ENCODE measurements at regions not wholly inside any gene's neighbourhood (a gene's known extent, or its start where the extent isn't known, plus 50 kb on each side); places are given as distances from the start of the nearest gene placed in this dataset.

DNA sequence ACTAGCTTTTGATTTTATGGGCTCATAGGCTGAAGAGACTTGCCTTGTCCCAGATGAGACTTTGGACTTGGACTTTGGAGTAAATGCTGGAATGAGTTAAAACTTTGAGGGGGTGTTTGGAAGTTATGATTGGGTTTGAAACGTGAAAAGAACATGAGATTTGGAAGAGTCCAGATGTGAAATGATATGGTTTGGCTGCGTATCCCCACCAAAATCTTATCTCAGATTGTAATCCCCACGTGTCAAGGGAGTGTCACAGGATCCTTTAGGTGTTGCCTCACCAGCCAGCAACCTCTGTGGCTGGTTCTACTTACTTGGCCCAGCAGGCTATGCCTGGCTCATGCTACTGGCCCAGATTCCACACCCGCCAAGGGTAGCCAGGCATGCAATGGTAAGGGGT, 119.6 kb upstream of the NPY start:
- TF ChIP-seq EP300 (conservative IDR thresholded peaks at IDR 0.05; ENCODE audit: poor library complexity, severe bottlenecking) = no peak
- TF ChIP-seq, protein P1, sequence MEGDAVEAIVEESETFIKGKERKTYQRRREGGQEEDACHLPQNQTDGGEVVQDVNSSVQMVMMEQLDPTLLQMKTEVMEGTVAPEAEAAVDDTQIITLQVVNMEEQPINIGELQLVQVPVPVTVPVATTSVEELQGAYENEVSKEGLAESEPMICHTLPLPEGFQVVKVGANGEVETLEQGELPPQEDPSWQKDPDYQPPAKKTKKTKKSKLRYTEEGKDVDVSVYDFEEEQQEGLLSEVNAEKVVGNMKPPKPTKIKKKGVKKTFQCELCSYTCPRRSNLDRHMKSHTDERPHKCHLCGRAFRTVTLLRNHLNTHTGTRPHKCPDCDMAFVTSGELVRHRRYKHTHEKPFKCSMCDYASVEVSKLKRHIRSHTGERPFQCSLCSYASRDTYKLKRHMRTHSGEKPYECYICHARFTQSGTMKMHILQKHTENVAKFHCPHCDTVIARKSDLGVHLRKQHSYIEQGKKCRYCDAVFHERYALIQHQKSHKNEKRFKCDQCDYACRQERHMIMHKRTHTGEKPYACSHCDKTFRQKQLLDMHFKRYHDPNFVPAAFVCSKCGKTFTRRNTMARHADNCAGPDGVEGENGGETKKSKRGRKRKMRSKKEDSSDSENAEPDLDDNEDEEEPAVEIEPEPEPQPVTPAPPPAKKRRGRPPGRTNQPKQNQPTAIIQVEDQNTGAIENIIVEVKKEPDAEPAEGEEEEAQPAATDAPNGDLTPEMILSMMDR (IDR thresholded peaks at IDR 0.05; ENCODE audit: poor library complexity, severe bottlenecking) = no peak
- no peak for TF ChIP-seq TAF1 (IDR thresholded peaks at IDR 0.05; ENCODE audit: low read depth)
- no peak for TF ChIP-seq POLR2AphosphoS5 (IDR thresholded peaks at IDR 0.05)
- TF ChIP-seq EZH2 (IDR thresholded peaks at IDR 0.05; ENCODE audit: borderline replicate concordance, insufficient read depth, low read length, poor library complexity, severe bottlenecking) = no peak
- TF ChIP-seq SMC3 (conservative IDR thresholded peaks at IDR 0.05; ENCODE audit: poor library complexity) = no peak
- TF ChIP-seq RAD21 (conservative IDR thresholded peaks at IDR 0.05) = no peak
- no peak for TF ChIP-seq MXI1 (conservative IDR thresholded peaks at IDR 0.05; ENCODE audit: poor library complexity, severe bottlenecking)
- TF ChIP-seq, protein P2, sequence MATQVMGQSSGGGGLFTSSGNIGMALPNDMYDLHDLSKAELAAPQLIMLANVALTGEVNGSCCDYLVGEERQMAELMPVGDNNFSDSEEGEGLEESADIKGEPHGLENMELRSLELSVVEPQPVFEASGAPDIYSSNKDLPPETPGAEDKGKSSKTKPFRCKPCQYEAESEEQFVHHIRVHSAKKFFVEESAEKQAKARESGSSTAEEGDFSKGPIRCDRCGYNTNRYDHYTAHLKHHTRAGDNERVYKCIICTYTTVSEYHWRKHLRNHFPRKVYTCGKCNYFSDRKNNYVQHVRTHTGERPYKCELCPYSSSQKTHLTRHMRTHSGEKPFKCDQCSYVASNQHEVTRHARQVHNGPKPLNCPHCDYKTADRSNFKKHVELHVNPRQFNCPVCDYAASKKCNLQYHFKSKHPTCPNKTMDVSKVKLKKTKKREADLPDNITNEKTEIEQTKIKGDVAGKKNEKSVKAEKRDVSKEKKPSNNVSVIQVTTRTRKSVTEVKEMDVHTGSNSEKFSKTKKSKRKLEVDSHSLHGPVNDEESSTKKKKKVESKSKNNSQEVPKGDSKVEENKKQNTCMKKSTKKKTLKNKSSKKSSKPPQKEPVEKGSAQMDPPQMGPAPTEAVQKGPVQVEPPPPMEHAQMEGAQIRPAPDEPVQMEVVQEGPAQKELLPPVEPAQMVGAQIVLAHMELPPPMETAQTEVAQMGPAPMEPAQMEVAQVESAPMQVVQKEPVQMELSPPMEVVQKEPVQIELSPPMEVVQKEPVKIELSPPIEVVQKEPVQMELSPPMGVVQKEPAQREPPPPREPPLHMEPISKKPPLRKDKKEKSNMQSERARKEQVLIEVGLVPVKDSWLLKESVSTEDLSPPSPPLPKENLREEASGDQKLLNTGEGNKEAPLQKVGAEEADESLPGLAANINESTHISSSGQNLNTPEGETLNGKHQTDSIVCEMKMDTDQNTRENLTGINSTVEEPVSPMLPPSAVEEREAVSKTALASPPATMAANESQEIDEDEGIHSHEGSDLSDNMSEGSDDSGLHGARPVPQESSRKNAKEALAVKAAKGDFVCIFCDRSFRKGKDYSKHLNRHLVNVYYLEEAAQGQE (IDR thresholded peaks at IDR 0.05; ENCODE audit: borderline replicate concordance) = no peak
